ENCODE measurements at regions not wholly inside any gene's neighbourhood (a gene's known extent, or its start where the extent isn't known, plus 50 kb on each side); places are given as distances from the start of the nearest gene placed in this dataset.

GRCh38 chr12:93177208-93178153 is 200.2 kb upstream of the NUDT4 start:
- CTCF ChIA-PET, result no interaction called here

GRCh38 chr12:93178154-93178878 is 199.4 kb upstream of the NUDT4 start:
- peaks cover 0 to under 1% (median 0%) of the 10 kb centered on the region in 5 donors for H3K9me3 Mint-ChIP-seq
- Histone ChIP-seq H3K27ac (ENCODE audit: low read depth, low read length) (no peak overlapping the region), H3K4me3 (ENCODE audit: low read length) (no peak overlapping the region), H3K36me3 (ENCODE audit: insufficient read depth, low read length) (no peaks in the 10 kb centered on the region), H3K4me1 (ENCODE audit: insufficient read depth, low read length) (no peaks in the 10 kb centered on the region), H3K27me3 (ENCODE audit: insufficient read depth, low read length, poor library complexity, severe bottlenecking) (no peaks in the 10 kb centered on the region), H3K9me3 (ENCODE audit: low read length) (no peaks in the 10 kb centered on the region)
- no peak overlapping the region for H3K27ac Mint-ChIP-seq
- peak overlapping the region in 1 of 7 donors; percentile 1 for H3K4me3 Mint-ChIP-seq
- ChIA-PET POLR2A (no interaction called here), CTCF (interaction anchor here (1.4 kb wide), 1 partner anchor 8 kb away, joined by 3 read pairs; no protein-coding TSS in a partner anchor)
- H3K4me1 Mint-ChIP-seq, result no peaks in the 10 kb centered on the region
- no peaks in the 10 kb centered on the region for H3K36me3 Mint-ChIP-seq
- DNase-seq, result no peak
- H3K27me3 Mint-ChIP-seq, result no peaks in the 10 kb centered on the region

More at GRCh38 chr12:93177208-93178153, 200.2 kb upstream of the NUDT4 start:
- no peaks in the 10 kb centered on the region for H3K9me3 Mint-ChIP-seq
- H3K4me1 Mint-ChIP-seq, result no peaks in the 10 kb centered on the region
- no peaks in the 10 kb centered on the region for H3K27me3 ChIP-seq (ENCODE audit: insufficient read depth, low read length, poor library complexity, severe bottlenecking)
- H3K4me1 ChIP-seq (ENCODE audit: insufficient read depth, low read length), result no peaks in the 10 kb centered on the region
- H3K27ac ChIP-seq (ENCODE audit: low read depth, low read length), result no peak overlapping the region
- no peak for DNase-seq
- H3K36me3 Mint-ChIP-seq, result no peaks in the 10 kb centered on the region
- H3K36me3 ChIP-seq (ENCODE audit: insufficient read depth, low read length), result no peaks in the 10 kb centered on the region
- no peak overlapping the region for H3K4me3 Mint-ChIP-seq
- H3K4me3 ChIP-seq (ENCODE audit: low read length), result no peak overlapping the region
- no peaks in the 10 kb centered on the region for H3K27me3 Mint-ChIP-seq
- H3K27ac Mint-ChIP-seq, result no peak overlapping the region
- POLR2A ChIA-PET, result interaction anchor here (0.6 kb wide), 1 partner anchor 84 kb away, joined by 3 read pairs; no protein-coding TSS in a partner anchor
- no peaks in the 10 kb centered on the region for H3K9me3 ChIP-seq (ENCODE audit: low read length)

GRCh38 chr12:93179792-93180191 is 197.9 kb upstream of the NUDT4 start:
- POLR2A ChIA-PET, result no interaction called here
- no peak for DNase-seq
- H3K4me1 ChIP-seq (ENCODE audit: insufficient read depth, low read length), result peaks cover 6% of the 10 kb centered on the region
- no peaks in the 10 kb centered on the region for H3K9me3 ChIP-seq (ENCODE audit: low read length)
- H3K9me3 Mint-ChIP-seq, result peaks cover 0 to 2% (median 0%) of the 10 kb centered on the region in 5 donors
- H3K4me1 Mint-ChIP-seq, result peaks cover 4 to 10% (median 8%) of the 10 kb centered on the region in 3 donors
- no peak overlapping the region for H3K4me3 ChIP-seq (ENCODE audit: low read length)
- H3K36me3 ChIP-seq (ENCODE audit: insufficient read depth, low read length), result no peaks in the 10 kb centered on the region
- H3K4me3 Mint-ChIP-seq, result no peak overlapping the region
- H3K27ac ChIP-seq (ENCODE audit: low read depth, low read length), result no peak overlapping the region
- no peaks in the 10 kb centered on the region for H3K27me3 ChIP-seq (ENCODE audit: insufficient read depth, low read length, poor library complexity, severe bottlenecking)
- no peaks in the 10 kb centered on the region for H3K36me3 Mint-ChIP-seq
- no peak overlapping the region for H3K27ac Mint-ChIP-seq
- CTCF ChIA-PET, result interaction anchor here (1.4 kb wide), 1 partner anchor 10 kb away, joined by 3 read pairs; no protein-coding TSS in a partner anchor
- no peaks in the 10 kb centered on the region for H3K27me3 Mint-ChIP-seq

- Histone ChIP-seq H3K9me3 (ENCODE audit: low read length) (no peaks in the 10 kb centered on the region), H3K36me3 (ENCODE audit: insufficient read depth, low read length) (no peaks in the 10 kb centered on the region), H3K4me3 (ENCODE audit: low read length) (no peak overlapping the region), H3K27me3 (ENCODE audit: insufficient read depth, low read length, poor library complexity, severe bottlenecking) (no peaks in the 10 kb centered on the region), H3K27ac (ENCODE audit: low read depth, low read length) (no peak overlapping the region), H3K4me1 (ENCODE audit: insufficient read depth, low read length) (peaks cover 11% of the 10 kb centered on the region)
- H3K27me3 Mint-ChIP-seq, result no peaks in the 10 kb centered on the region
- CTCF ChIA-PET, result interaction anchor here (1.1 kb wide), 1 partner anchor 34 kb away, joined by 3 read pairs; no protein-coding TSS in a partner anchor
- H3K4me3 Mint-ChIP-seq, result no peak overlapping the region
- DNase-seq, result no peak
- H3K27ac Mint-ChIP-seq, result no peak overlapping the region
- no peaks in the 10 kb centered on the region for H3K36me3 Mint-ChIP-seq
- peaks cover 0 to 2% (median 0%) of the 10 kb centered on the region in 5 donors for H3K9me3 Mint-ChIP-seq
- POLR2A ChIA-PET, result no interaction called here
- peaks cover 4 to 15% (median 8%) of the 10 kb centered on the region in 3 donors for H3K4me1 Mint-ChIP-seq
These were observed 197.2 kb upstream of the NUDT4 start for GRCh38 chr12:93180566-93180965.

- no peaks in the 10 kb centered on the region for H3K9me3 ChIP-seq (ENCODE audit: low read length)
- H3K4me1 Mint-ChIP-seq, result peaks cover 4 to 15% (median 8%) of the 10 kb centered on the region in 3 donors
- H3K4me3 ChIP-seq (ENCODE audit: low read length), result no peak overlapping the region
- H3K9me3 Mint-ChIP-seq, result peaks cover 0 to 2% (median 0%) of the 10 kb centered on the region in 5 donors
- ChIA-PET POLR2A (no interaction called here), CTCF (interaction anchor here (1.1 kb wide), 1 partner anchor 33 kb away, joined by 3 read pairs; no protein-coding TSS in a partner anchor)
- peaks cover 11% of the 10 kb centered on the region for H3K4me1 ChIP-seq (ENCODE audit: insufficient read depth, low read length)
- H3K27ac ChIP-seq (ENCODE audit: low read depth, low read length), result no peak overlapping the region
- H3K27me3 ChIP-seq (ENCODE audit: insufficient read depth, low read length, poor library complexity, severe bottlenecking), result no peaks in the 10 kb centered on the region
- H3K27ac Mint-ChIP-seq, result no peak overlapping the region
- no peaks in the 10 kb centered on the region for H3K36me3 Mint-ChIP-seq
- no peaks in the 10 kb centered on the region for H3K36me3 ChIP-seq (ENCODE audit: insufficient read depth, low read length)
- H3K4me3 Mint-ChIP-seq, result no peak overlapping the region
- DNase-seq, result no peak
- H3K27me3 Mint-ChIP-seq, result no peaks in the 10 kb centered on the region
These were observed 196.2 kb upstream of the NUDT4 start for GRCh38 chr12:93181409-93181965.

- H3K27ac ChIP-seq (ENCODE audit: low read depth, low read length), result no peak overlapping the region
- H3K27me3 ChIP-seq (ENCODE audit: insufficient read depth, low read length, poor library complexity, severe bottlenecking), result no peaks in the 10 kb centered on the region
- ChIA-PET CTCF (no interaction called here), POLR2A (no interaction called here)
- peaks cover 0 to 3% of the 10 kb centered on the region in 2 donors for H3K27me3 Mint-ChIP-seq
- H3K4me1 ChIP-seq (ENCODE audit: insufficient read depth, low read length), result peaks cover 11% of the 10 kb centered on the region
- peaks cover 4 to 15% (median 8%) of the 10 kb centered on the region in 3 donors for H3K4me1 Mint-ChIP-seq
- H3K27ac Mint-ChIP-seq, result no peak overlapping the region
- H3K9me3 ChIP-seq (ENCODE audit: low read length), result no peaks in the 10 kb centered on the region
- peak in 1 of 5 donors; percentile 11 for DNase-seq
- H3K4me3 Mint-ChIP-seq, result no peak overlapping the region
- H3K9me3 Mint-ChIP-seq, result peaks cover 0 to 2% (median 0%) of the 10 kb centered on the region in 5 donors
- H3K36me3 ChIP-seq (ENCODE audit: insufficient read depth, low read length), result no peaks in the 10 kb centered on the region
- no peak overlapping the region for H3K4me3 ChIP-seq (ENCODE audit: low read length)
- no peaks in the 10 kb centered on the region for H3K36me3 Mint-ChIP-seq
These were observed 193.6 kb upstream of the NUDT4 start for GRCh38 chr12:93183940-93184671.

- Histone ChIP-seq H3K27ac (ENCODE audit: low read depth, low read length) (no peak overlapping the region), H3K4me1 (ENCODE audit: insufficient read depth, low read length) (peaks cover 11% of the 10 kb centered on the region), H3K36me3 (ENCODE audit: insufficient read depth, low read length) (no peaks in the 10 kb centered on the region), H3K27me3 (ENCODE audit: insufficient read depth, low read length, poor library complexity, severe bottlenecking) (no peaks in the 10 kb centered on the region), H3K4me3 (ENCODE audit: low read length) (no peak overlapping the region), H3K9me3 (ENCODE audit: low read length) (no peaks in the 10 kb centered on the region)
- Mint-ChIP-seq H3K4me3 (no peak overlapping the region), H3K4me1 (peaks cover 4 to 15% (median 8%) of the 10 kb centered on the region in 3 donors), H3K36me3 (no peaks in the 10 kb centered on the region), H3K27ac (no peak overlapping the region), H3K27me3 (peaks cover 0 to 3% of the 10 kb centered on the region in 2 donors), H3K9me3 (peaks cover 0 to 2% (median 0%) of the 10 kb centered on the region in 5 donors)
- no peak for DNase-seq
- ChIA-PET POLR2A (no interaction called here), CTCF (no interaction called here)
These were observed 192.9 kb upstream of the NUDT4 start for GRCh38 chr12:93184672-93185368.
